Activated naive CD8-positive, alpha-beta T cell treated with anti-CD3 and anti-CD28 coated beads, Interleukin-2, amount 10 ng/mL, durations not matched to agents 7 days and 5 days (primary cell): ENCODE measurements at regions not wholly inside any gene's neighbourhood (a gene's known extent, or its start where the extent isn't known, plus 50 kb on each side); places are given as distances from the start of the nearest gene placed in this dataset.
"Not testable (repeated sequence)": the region's sequence is repeated elsewhere in the genome, so short reads cannot be mapped to it uniquely, and the experiment has no call there.

Experiments
- ATAC-seq: fragments of 150-1000 bp; cut with Tn5 transposase; one replicate; pipeline ENCODE4 v1.10.0; 2021; ENCODE audit warnings: low read depth, moderate library complexity
- POLR2A ChIA-PET: fragments of 350-600 bp; sonication (Branson Sonifier 250); formaldehyde crosslinking; loops from one replicate; lab custom pipeline; 2021; ENCODE audit warnings: antibody characterized with exemption; lab: Charles Lee
- DNase-seq: peaks from one replicate; pipeline ENCODE4 v3.0.0; 2021
- H3K27ac Mint-ChIP-seq: one replicate; pipeline ENCODE4 v1.8.0; 2022; ENCODE audit warnings: mild to moderate bottlenecking, mixed read lengths
- H3K27me3 Mint-ChIP-seq: one replicate; pipeline ENCODE4 v1.8.0; 2022; ENCODE audit warnings: mild to moderate bottlenecking, moderate library complexity, mixed read lengths
- H3K36me3 Mint-ChIP-seq: one replicate; pipeline ENCODE4 v1.8.0; 2021; ENCODE audit warnings: mild to moderate bottlenecking, mixed read lengths
- H3K4me1 Mint-ChIP-seq: one replicate; pipeline ENCODE4 v1.8.0; 2021; ENCODE audit warnings: mixed read lengths
- H3K4me3 Mint-ChIP-seq: one replicate; pipeline ENCODE4 v1.8.0; 2022; ENCODE audit warnings: mild to moderate bottlenecking, moderate library complexity, mixed read lengths
- H3K9me3 Mint-ChIP-seq: one replicate; pipeline ENCODE4 v1.8.0; 2021; ENCODE audit warnings: mixed read lengths

DNA sequence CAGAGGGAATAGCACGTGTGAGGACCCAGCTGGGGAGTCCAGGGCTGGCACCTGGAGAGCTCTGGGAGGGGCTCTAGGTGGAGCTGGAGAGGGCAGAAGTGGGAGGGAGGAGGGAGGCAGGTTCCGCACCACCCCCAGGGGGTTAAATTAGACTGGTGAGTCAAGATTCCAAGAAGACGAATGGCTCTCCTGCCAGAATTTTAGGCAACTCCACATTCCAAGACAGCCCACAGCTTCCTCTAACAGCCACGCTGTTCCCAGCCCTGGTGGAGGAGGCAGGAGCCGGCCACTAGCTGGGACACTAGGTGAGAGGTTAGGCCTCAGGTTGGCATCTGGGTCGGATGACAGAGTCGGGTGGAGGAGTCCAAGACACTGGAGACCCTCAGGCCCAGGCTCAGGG lies 60.2 kb downstream of the TFAP2C start:
- H3K27ac Mint-ChIP-seq = no peak overlapping the region
- H3K9me3 Mint-ChIP-seq = no peaks in the 10 kb centered on the region
- H3K27me3 Mint-ChIP-seq = no peaks in the 10 kb centered on the region
- no peak for ATAC-seq
- H3K4me3 Mint-ChIP-seq = no peak overlapping the region
- H3K36me3 Mint-ChIP-seq = no peaks in the 10 kb centered on the region
- DNase-seq = no peak
- peaks cover 3% of the 10 kb centered on the region for H3K4me1 Mint-ChIP-seq
- POLR2A ChIA-PET = no interaction called here

DNA sequence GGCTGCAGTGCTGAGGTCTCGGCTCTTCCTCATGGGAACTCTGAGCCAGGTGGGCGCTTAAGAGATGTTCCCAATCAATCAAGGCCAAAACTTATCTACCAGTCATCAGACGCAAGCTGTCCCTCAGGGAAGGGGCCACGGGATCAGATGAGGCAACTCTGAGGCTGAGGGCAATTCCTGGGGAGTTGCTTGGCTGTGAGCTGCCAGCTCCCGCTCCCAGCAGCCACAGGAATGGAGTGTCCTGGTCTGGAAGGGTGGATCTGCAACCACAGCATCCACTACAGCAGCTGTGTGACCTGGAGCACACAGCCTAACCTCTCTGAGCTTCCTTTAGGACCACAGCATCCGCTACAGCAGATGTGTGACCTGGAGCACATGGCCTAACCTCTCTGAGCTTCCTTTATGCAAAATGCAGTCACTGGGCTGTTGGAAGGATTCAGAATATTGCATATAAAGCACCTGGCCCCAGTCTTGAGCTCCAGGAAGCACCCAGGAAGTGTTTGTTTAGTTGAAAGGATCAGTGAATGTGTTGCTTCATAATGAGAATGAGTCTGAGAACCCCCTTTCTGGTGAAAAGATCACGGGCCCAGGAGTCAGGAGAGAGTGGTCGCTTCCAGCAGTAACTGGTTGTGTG lies 60.9 kb downstream of the TFAP2C start:
- no peaks in the 10 kb centered on the region for H3K36me3 Mint-ChIP-seq
- H3K9me3 Mint-ChIP-seq = no peaks in the 10 kb centered on the region
- no peaks in the 10 kb centered on the region for H3K27me3 Mint-ChIP-seq
- POLR2A ChIA-PET = no interaction called here
- peaks cover 3% of the 10 kb centered on the region for H3K4me1 Mint-ChIP-seq
- DNase-seq (no peak), ATAC-seq (no peak)
- no peak overlapping the region for H3K4me3 Mint-ChIP-seq
- no peak overlapping the region for H3K27ac Mint-ChIP-seq

DNA sequence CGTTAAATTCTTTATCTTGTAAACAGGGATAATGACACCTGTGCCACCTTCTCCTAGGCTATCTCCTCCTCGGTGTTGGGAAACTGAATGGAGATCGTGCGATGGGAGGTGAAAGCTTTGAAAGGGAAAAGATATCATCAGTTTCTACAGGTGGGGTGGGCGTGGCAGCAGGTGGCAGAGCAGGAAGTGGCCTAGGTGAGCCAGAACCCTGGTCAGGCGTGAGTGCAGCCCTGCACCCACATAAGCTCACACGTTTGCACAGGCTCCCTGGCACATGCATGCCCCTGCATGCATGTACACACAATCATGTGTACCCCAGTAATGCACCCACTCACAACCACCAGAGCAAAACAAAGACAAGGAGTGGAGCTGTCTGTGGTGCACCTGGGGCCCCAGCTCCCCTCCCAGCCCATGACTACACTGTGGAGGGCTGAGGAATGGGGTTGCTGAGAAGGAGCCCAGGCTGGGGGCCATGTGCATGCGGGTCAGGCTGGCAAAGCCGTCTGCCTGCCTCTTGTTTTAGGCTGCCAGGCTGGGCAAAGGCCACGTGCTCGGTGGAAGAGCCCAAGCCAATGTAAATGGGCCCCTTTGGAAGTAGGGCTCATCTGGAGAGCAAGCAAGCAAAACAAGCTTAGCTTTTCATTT lies 61.5 kb downstream of the TFAP2C start:
- Mint-ChIP-seq H3K9me3 (no peaks in the 10 kb centered on the region), H3K27me3 (no peaks in the 10 kb centered on the region), H3K4me1 (peaks cover 3% of the 10 kb centered on the region), H3K36me3 (no peaks in the 10 kb centered on the region), H3K27ac (no peak overlapping the region), H3K4me3 (no peak overlapping the region)
- ATAC-seq = no peak
- no peak for DNase-seq
- POLR2A ChIA-PET = no interaction called here

DNA sequence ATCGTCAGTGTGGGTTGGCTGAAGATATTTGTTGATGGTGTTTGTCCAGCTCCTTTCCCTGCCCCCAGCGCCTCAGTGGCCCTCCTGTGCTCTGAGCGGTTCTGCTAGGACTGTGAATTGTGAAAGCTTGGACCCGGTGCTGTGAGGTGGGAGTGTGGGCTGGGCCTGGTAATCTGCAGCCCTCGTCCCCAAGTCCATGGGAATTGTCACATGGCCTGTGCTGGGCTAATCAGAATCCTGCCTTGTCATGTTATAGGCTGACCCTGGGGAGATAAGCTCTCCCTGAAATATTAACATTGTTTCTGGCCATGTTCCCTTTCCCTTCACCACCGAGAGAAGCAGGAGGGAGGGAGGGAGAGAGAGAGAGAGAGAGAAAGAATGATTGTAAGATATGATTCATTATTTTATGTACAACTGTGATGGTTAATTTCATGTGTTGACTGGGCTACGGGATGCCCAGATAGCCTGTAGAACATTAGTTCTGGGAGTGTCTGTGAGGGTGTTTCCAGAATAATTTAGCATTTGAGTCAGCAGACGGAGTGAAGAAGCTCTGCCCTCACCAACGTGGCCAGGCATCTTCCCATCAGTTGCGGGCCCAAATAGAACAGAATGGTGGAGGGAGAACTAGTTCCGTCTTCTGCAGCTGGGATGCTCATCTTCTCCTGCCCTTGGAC lies 62.4 kb downstream of the TFAP2C start:
- Mint-ChIP-seq H3K36me3 (no peaks in the 10 kb centered on the region), H3K9me3 (no peaks in the 10 kb centered on the region), H3K27me3 (no peaks in the 10 kb centered on the region), H3K27ac (no peak overlapping the region), H3K4me3 (no peak overlapping the region), H3K4me1 (peaks cover 3% of the 10 kb centered on the region)
- POLR2A ChIA-PET = no interaction called here
- no peak for DNase-seq
- ATAC-seq = no peak

DNA sequence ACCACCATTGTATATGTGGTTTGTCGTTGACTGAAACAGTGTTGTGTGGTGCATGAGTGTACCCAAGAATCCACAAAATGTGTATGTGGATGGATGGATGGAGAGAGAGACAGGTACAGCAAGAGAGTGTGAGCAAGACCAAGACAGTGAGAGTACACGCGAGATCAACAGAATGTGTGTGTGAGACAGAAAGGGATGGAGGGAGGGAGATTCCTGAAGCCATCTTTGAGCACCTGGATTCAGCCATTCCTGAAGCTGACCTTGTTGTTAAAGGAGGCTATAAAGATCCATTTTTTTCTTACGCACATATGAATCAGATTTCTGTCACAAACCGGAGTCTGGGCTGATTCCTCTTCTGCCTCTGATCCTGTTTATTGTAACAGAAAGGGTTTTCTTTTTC lies 64.1 kb downstream of the TFAP2C start:
- DNase-seq (no peak), ATAC-seq (no peak)
- Mint-ChIP-seq H3K27me3 (no peaks in the 10 kb centered on the region), H3K4me3 (no peak overlapping the region), H3K9me3 (no peaks in the 10 kb centered on the region), H3K4me1 (peaks cover 3% of the 10 kb centered on the region), H3K27ac (no peak overlapping the region), H3K36me3 (no peaks in the 10 kb centered on the region)
- POLR2A ChIA-PET = no interaction called here

DNA sequence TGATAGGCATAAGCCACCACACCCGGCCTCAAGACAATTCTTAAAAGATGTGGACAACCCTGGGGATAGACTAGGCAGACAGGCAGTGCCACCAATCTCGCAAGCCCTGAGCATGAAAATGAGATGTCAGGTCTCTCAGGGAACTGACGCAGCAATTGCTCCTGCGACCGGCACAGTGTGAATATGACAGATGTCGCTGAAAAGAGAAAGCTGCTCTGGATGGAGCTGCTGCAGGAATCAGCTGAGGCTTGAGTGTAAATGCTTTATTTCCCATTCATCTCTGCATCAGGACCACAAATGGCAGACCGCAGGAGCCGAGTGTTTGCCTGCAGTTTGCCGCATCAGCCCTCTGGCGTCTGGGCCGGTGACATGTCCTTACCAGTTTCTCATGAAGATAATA lies 68.4 kb downstream of the TFAP2C start:
- no peak for ATAC-seq
- POLR2A ChIA-PET = no interaction called here
- DNase-seq = no peak
- Mint-ChIP-seq H3K9me3 (no peaks in the 10 kb centered on the region), H3K27me3 (no peaks in the 10 kb centered on the region), H3K4me3 (no peak overlapping the region), H3K4me1 (no peaks in the 10 kb centered on the region), H3K36me3 (no peaks in the 10 kb centered on the region), H3K27ac (no peak overlapping the region)

DNA sequence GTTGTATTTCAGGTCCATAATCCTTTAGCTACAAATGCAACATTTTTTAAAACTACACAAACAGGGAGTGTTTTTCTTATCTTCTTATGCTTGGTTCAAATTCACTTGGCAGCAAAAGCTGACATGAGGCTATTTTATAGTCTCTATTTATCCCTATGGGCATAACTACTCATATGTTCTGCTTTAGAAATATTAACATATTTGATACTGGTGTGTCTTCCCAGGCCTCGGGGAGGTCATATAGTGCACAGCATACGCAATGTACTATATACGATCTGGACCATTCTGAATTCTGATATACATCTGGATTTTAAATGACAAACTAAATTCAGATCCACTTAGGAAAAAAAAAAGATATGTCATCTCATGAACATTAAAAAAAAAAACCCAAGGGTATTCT lies 69.2 kb downstream of the TFAP2C start:
- Mint-ChIP-seq H3K27me3 (no peaks in the 10 kb centered on the region), H3K27ac (no peak overlapping the region), H3K9me3 (no peaks in the 10 kb centered on the region), H3K4me3 (no peak overlapping the region), H3K4me1 (no peaks in the 10 kb centered on the region), H3K36me3 (no peaks in the 10 kb centered on the region)
- POLR2A ChIA-PET = no interaction called here
- DNase-seq = no peak
- ATAC-seq = no peak

DNA sequence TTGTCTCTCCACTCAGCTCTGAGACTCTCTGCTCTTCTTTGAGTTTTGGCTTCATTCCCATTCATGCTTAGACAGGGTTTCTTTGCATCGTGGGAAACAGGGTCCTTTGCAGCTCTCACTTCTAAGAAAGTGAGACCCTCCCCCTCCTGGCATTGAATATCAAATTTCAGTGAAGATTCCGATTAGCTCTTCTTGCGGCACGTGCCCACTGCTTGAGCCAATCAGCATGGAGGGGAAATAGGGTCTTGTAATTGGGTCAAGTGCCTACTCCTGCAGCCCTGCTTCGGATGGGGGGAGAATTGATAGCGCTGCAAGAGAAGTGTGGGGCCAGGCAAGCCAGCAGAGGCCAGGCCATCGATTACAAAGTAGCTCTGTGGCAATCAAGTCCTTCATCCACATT lies 69.6 kb downstream of the TFAP2C start:
- DNase-seq (no peak), ATAC-seq (no peak)
- Mint-ChIP-seq H3K27me3 (no peaks in the 10 kb centered on the region), H3K27ac (no peak overlapping the region), H3K9me3 (no peaks in the 10 kb centered on the region), H3K4me1 (no peaks in the 10 kb centered on the region), H3K4me3 (no peak overlapping the region), H3K36me3 (no peaks in the 10 kb centered on the region)
- POLR2A ChIA-PET = no interaction called here

DNA sequence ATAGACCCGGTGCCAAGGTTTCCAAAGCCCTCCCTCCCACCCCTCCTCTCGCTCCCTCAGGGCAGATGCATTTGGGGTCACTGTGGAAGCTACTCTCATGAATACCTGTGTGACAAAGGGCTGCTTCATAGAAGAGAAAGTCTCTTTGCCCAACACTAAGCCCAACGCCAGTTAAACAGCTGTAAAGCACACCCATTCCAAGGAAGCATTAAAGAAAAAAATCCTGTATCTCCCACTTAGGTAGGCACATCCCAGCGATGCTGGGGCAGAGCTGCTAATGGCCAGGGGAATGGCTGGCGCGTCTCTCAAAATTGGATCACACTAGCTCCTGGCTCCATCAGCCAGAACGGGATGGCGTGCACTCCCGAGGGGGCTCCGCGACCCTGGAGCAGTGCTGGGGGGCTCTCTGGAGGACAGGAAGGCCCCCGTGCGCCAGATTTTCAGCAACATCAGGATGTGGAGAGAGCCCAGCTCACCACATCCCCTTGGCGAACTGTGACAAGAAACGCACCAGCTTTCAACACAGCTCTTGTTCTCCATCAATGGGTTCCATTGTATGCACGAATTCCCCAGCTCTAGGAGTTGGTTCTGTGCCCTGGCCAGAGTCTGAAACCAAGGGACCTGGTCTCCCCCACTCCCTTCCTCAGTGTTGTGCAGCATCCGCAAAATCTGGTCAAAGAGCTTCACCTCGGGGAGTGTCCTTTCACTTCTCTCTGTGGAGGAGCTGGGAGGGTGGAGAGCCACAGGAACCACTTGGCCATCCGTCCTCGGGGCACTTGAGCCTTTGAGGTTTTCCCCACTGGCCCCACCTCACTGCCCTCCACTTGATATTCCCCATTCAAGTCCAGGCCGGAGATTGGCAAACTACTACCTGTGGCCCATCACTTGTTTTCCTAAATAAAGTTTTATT lies 74.1 kb downstream of the TFAP2C start:
- H3K27ac Mint-ChIP-seq = no peak overlapping the region
- ATAC-seq (no peak), DNase-seq (no peak)
- peaks cover 2% of the 10 kb centered on the region for H3K9me3 Mint-ChIP-seq
- H3K4me3 Mint-ChIP-seq = no peak overlapping the region
- no peaks in the 10 kb centered on the region for H3K4me1 Mint-ChIP-seq
- no peaks in the 10 kb centered on the region for H3K36me3 Mint-ChIP-seq
- POLR2A ChIA-PET = no interaction called here
- H3K27me3 Mint-ChIP-seq = peaks cover 5% of the 10 kb centered on the region

DNA sequence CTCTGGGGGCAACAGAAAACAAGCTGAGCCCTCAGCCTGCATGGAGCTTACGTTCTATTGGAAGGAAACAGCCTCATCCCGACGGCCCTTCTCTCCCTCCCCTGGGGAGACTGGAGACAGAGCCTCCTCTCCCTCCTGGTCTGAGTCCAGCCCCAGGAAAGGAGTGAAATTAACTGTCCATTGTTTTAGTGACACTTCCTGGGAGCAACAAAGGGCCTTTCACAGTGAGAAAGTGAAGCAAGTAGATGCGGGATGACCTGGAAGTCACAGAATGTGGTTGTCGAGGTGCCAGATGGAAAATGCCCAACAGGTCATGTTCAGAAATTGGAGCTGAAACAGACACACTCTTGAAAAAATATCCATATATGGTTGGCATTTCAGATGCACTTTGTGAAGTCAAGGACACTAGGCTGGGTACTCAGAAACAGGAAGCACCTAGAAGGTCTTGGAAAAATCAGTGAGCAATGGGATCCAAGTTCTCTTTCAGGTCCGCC lies 77.8 kb downstream of the TFAP2C start:
- POLR2A ChIA-PET = no interaction called here
- H3K36me3 Mint-ChIP-seq = no peaks in the 10 kb centered on the region
- DNase-seq (no peak), ATAC-seq (no peak)
- H3K27ac Mint-ChIP-seq = no peak overlapping the region
- peaks cover 2% of the 10 kb centered on the region for H3K9me3 Mint-ChIP-seq
- H3K4me3 Mint-ChIP-seq = no peak overlapping the region
- H3K27me3 Mint-ChIP-seq = peaks cover 5% of the 10 kb centered on the region
- no peaks in the 10 kb centered on the region for H3K4me1 Mint-ChIP-seq

DNA sequence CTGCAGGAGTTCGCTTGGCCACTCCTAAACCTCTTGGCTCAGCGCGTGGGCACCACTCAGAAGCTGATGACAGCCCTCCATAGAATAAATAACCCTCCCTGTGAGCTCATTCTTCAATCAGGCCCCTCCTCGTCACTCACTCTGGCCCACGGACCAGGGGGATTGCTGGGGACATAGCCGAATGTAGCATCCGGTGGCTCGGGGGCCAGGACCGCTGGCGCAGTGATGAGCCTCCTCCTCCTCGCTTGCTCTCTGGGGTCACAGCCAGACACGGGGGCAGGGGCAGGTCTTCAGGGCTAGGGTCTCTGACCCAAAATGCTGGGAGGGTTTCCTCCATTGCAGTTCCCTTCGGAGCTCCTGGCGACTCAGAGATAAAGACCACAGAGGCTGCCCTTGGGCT lies 79.9 kb downstream of the TFAP2C start:
- no peaks in the 10 kb centered on the region for H3K36me3 Mint-ChIP-seq
- ATAC-seq = no peak
- POLR2A ChIA-PET = no interaction called here
- no peak overlapping the region for H3K27ac Mint-ChIP-seq
- no peak overlapping the region for H3K4me3 Mint-ChIP-seq
- H3K27me3 Mint-ChIP-seq = peaks cover 5% of the 10 kb centered on the region
- no peaks in the 10 kb centered on the region for H3K4me1 Mint-ChIP-seq
- H3K9me3 Mint-ChIP-seq = peaks cover 2% of the 10 kb centered on the region
- no peak for DNase-seq

DNA sequence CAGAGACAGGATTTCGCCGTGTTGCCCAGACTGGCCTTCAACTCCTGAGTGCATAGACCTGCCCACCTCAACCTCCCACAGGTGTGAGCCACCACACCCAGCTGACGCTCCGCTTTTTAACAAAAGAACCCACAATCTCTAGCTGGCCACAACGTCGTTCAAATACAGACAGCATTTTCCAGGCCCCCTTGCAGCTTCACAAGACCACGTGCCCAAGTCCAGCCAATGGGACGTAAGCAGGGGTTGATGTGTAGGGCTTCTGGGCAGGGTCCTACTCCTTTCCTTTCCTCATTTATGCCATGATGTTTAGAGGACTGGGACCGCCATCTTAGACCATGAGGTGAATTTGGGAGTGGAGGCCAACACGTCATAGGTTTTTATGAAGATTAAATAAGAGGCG lies 81.0 kb downstream of the TFAP2C start:
- no peak overlapping the region for H3K27ac Mint-ChIP-seq
- no peak overlapping the region for H3K4me3 Mint-ChIP-seq
- H3K36me3 Mint-ChIP-seq = no peaks in the 10 kb centered on the region
- POLR2A ChIA-PET = no interaction called here
- peaks cover 3% of the 10 kb centered on the region for H3K27me3 Mint-ChIP-seq
- H3K4me1 Mint-ChIP-seq = no peaks in the 10 kb centered on the region
- DNase-seq (no peak), ATAC-seq (no peak)
- peaks cover 2% of the 10 kb centered on the region for H3K9me3 Mint-ChIP-seq

DNA sequence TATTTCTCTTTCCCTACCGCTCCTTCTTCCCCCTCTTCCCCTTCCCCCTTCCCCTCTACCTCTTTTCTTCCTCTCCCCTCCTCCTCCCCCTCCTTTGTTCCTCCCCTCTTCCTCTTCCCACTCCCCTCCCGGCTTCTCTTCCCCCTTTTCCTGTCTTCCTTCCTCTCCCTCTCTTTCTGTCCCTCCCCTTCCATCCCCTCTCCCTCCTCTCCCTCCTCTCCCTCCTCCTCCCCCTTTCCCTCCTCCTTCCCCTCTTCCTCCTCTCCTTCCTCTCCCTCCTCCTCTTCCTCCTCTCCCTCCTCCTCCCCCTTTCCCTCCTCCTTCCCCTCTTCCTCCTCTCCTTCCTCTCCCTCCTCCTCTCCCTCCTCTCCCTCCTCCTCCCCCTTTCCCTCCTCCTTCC lies 81.5 kb downstream of the TFAP2C start:
- H3K27me3 Mint-ChIP-seq, H3K27ac Mint-ChIP-seq, H3K4me1 Mint-ChIP-seq, H3K4me3 Mint-ChIP-seq, H3K36me3 Mint-ChIP-seq, ATAC-seq, H3K9me3 Mint-ChIP-seq, DNase-seq, POLR2A ChIA-PET: not testable (repeated sequence)
